ENCODE measurements at regions not wholly inside any gene's neighbourhood (a gene's known extent, or its start where the extent isn't known, plus 50 kb on each side); places are given as distances from the start of the nearest gene placed in this dataset.

DNA sequence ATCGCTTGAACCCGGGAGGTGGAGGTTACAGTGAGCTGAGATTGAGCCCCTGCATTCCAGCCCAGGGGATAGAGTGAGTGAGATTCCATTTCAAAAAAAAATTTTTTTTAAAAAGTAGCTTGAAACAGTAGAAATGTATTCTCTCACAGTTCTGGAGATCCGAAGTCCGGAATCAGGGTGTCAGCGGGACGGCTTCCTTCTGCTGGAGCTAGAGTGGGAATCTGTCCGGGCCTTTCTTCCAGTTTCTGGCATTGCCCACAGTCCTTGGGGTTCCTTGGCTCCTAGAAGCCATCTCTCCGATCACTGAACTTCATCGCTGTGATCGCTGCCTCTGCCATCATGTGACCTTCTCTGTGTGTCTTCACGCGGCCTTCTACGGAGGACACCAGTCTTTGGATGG lies 181.2 kb upstream of the CIBAR2 start:
- no peak for TF ChIP-seq CTCF (IDR thresholded peaks at IDR 0.05)

- TF ChIP-seq CTCF (IDR thresholded peaks at IDR 0.05) = no peak
Measured at GRCh38 chr16:85293904-85294642, 181.8 kb upstream of the CIBAR2 start.

- TF ChIP-seq CTCF (IDR thresholded peaks at IDR 0.05) = no peak
Measured at GRCh38 chr16:85294810-85295508, 182.7 kb upstream of the CIBAR2 start.

GRCh38 chr16:85296859-85297660 lies 184.8 kb upstream of the CIBAR2 start:
- TF ChIP-seq CTCF (IDR thresholded peaks at IDR 0.05) = peak; percentile 79

DNA sequence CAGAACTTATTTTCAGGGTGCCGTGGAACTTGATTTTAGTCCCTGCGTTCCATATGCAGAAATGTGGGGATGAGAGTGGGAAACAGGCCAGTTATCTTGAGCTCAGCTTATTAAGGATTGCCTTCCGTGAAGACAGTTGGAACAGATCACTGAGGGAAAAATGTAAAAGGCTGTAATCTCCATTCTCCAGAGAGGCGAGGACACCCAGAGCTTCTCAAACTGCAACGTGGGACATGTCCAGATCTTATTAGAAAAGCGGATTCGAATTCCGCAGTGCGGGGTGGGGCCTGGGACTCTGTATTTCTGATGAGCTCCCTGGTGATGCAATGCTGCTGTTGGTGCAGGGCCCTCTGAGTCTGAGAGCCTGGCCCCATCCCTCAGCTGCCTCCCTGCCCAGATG lies 185.6 kb upstream of the CIBAR2 start:
- TF ChIP-seq CTCF (IDR thresholded peaks at IDR 0.05) = no peak

DNA sequence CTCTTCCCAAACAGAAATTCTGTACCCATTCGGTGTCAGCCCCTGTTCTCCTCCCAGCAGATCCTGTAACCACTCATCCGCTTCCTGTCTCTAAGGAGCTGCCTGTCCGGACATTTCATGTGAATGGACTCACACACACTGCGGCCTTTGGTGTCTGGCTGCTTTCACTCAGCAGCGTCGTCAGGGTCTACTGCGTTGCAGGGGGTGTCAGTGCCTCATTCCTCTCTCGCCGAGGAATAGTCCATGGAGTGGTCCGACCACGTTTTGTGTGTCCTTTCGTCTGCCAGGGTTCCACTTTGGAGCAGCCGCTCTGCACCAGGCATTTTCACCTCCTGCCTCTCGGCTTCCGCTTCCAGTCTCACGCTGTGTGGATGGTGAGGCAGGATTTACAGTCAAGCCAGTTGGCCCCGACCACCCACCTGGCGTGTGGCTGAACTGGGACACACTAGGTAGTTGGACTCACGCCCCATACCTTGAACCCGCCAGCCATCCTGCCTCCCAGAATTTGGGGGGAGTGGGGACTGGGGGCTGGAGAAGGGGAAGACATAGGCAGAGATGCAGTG lies 188.2 kb upstream of the CIBAR2 start:
- no peak for TF ChIP-seq CTCF (IDR thresholded peaks at IDR 0.05)

GRCh38 chr16:85301231-85301630 lies 189.0 kb upstream of the CIBAR2 start:
- no peak for TF ChIP-seq CTCF (IDR thresholded peaks at IDR 0.05)

Data from LNCAP (cell line).